Fibroblast of lung (primary cell): ENCODE measurements at regions not wholly inside any gene's neighbourhood (a gene's known extent, or its start where the extent isn't known, plus 50 kb on each side); places are given as distances from the start of the nearest gene placed in this dataset.

ENCODE experiments used
- DNase-seq, 2 donors: peaks; one replicate each; pipeline versions ENCODE4 v3.0.0 to v3.0.0-alpha.2; 2010; ENCODE audit warnings: low read depth in 2 of 2
- H2AFZ ChIP-seq: 2 replicates; pipeline ENCODE4 v1.5.1; 2012; ENCODE audit warnings: low read length, control low read depth, inconsistent platforms
- H3K27ac ChIP-seq: 2 replicates; pipeline ENCODE4 v1.5.1; 2011; ENCODE audit warnings: low read length, control low read depth; ENCODE audit not compliant: insufficient read depth
- H3K27me3 ChIP-seq: 2 replicates; pipeline ENCODE4 v1.5.1; 2011; ENCODE audit warnings: mild to moderate bottlenecking, low read length; ENCODE audit not compliant: control insufficient read depth, insufficient read depth
- H3K36me3 ChIP-seq: 2 replicates; pipeline ENCODE4 v1.5.1; 2011; ENCODE audit warnings: low read length; ENCODE audit not compliant: control insufficient read depth, insufficient read depth
- H3K4me1 ChIP-seq: 2 replicates; pipeline ENCODE4 v1.5.1; 2011; ENCODE audit warnings: low read length; ENCODE audit not compliant: control insufficient read depth, insufficient read depth; ENCODE audit errors: extremely low read depth
- H3K4me2 ChIP-seq: 2 replicates; pipeline ENCODE4 v1.5.1; 2011; ENCODE audit warnings: low read length, control low read depth; ENCODE audit not compliant: insufficient read depth; ENCODE audit errors: extremely low read depth
- H3K4me3 ChIP-seq, 4 experiments: fragments of 200-600 bp in 1 of 4; sonication (generic) in 1 of 4; replicated peaks in 1 of 4; 2 replicates each; pipeline ENCODE4 v1.5.1; 2011 to 2016; ENCODE audit warnings: low read length in 4 of 4, low read depth in 3 of 4, mild to moderate bottlenecking in 3 of 4, control low read depth in 2 of 4, inconsistent platforms in 1 of 4, mixed read lengths in 1 of 4; ENCODE audit not compliant: insufficient read depth in 1 of 4; ENCODE audit errors: control extremely low read depth in 1 of 4
- H3K79me2 ChIP-seq: 2 replicates; pipeline ENCODE4 v1.5.1; 2012; ENCODE audit warnings: mild to moderate bottlenecking, low read length, inconsistent platforms; ENCODE audit not compliant: control insufficient read depth, insufficient read depth
- H3K9ac ChIP-seq: 2 replicates; pipeline ENCODE4 v1.5.1; 2011; ENCODE audit warnings: mild to moderate bottlenecking, low read length, control low read depth; ENCODE audit not compliant: insufficient read depth
- H3K9me3 ChIP-seq: 2 replicates; pipeline ENCODE4 v1.5.1; 2012; ENCODE audit warnings: low read depth, low read length; ENCODE audit not compliant: control insufficient read depth, insufficient read depth
- H4K20me1 ChIP-seq: 2 replicates; pipeline ENCODE4 v1.5.1; 2011; ENCODE audit warnings: low read length; ENCODE audit not compliant: control insufficient read depth, insufficient read depth; ENCODE audit errors: extremely low read depth
- CTCF ChIP-seq, 2 donors: IDR thresholded peaks in 1 of 2; conservative IDR thresholded peaks in 1 of 2; 1 replicate in 1 of 2; 2 replicates in 1 of 2; pipeline ENCODE4 v1.5.1; 2011 to 2012; ENCODE audit warnings: low read length in 2 of 2, control low read depth in 1 of 2, inconsistent platforms in 1 of 2, low read depth in 1 of 2, mild to moderate bottlenecking in 1 of 2
- EZH2 ChIP-seq: IDR thresholded peaks from 2 replicates; pipeline ENCODE4 v1.5.1; 2012; ENCODE audit warnings: low read length, control low read depth, mild to moderate bottlenecking; ENCODE audit errors: missing control alignments

GRCh38 chr10:9762966-9763656, 1254.6 kb upstream of the CELF2 start:
- no peak overlapping the region for H3K27ac ChIP-seq
- peak overlapping the region; percentile 73 for H3K4me2 ChIP-seq

GRCh38 chr10:9766762-9767161, 1250.9 kb upstream of the CELF2 start:
- H3K36me3 ChIP-seq = no peaks in the 10 kb centered on the region
- H3K9me3 ChIP-seq = no peaks in the 10 kb centered on the region
- H3K9ac ChIP-seq = no peak overlapping the region
- DNase-seq = no peak
- H3K4me3 ChIP-seq = no peak overlapping the region
- no peaks in the 10 kb centered on the region for H4K20me1 ChIP-seq
- TF ChIP-seq CTCF (conservative IDR thresholded peaks at IDR 0.05 in 1 of 2, IDR thresholded peaks at IDR 0.05 in 1 of 2; ENCODE audit: low read depth in 1 of 2, low read length in 2 of 2) (no peak), EZH2 (no peak)
- H3K4me2 ChIP-seq = no peak overlapping the region
- H3K27ac ChIP-seq = no peak overlapping the region
- no peaks in the 10 kb centered on the region for H3K79me2 ChIP-seq
- H3K27me3 ChIP-seq = no peaks in the 10 kb centered on the region
- no peak overlapping the region for H2AFZ ChIP-seq
- peaks cover 4% of the 10 kb centered on the region for H3K4me1 ChIP-seq

More at GRCh38 chr10:9762966-9763656, 1254.6 kb upstream of the CELF2 start:
- peaks cover 4% of the 10 kb centered on the region for H3K4me1 ChIP-seq
- no peak overlapping the region for H2AFZ ChIP-seq
- no peaks in the 10 kb centered on the region for H3K36me3 ChIP-seq
- no peaks in the 10 kb centered on the region for H3K79me2 ChIP-seq
- H3K27me3 ChIP-seq = no peaks in the 10 kb centered on the region
- DNase-seq = peak; percentile 93 to 94
- no peaks in the 10 kb centered on the region for H3K9me3 ChIP-seq
- H3K4me3 ChIP-seq = no peak overlapping the region
- TF ChIP-seq EZH2 (no peak), CTCF (conservative IDR thresholded peaks at IDR 0.05 in 1 of 2, IDR thresholded peaks at IDR 0.05 in 1 of 2; ENCODE audit: low read depth in 1 of 2, low read length in 2 of 2) (no peak)
- H3K9ac ChIP-seq = no peak overlapping the region
- H4K20me1 ChIP-seq = no peaks in the 10 kb centered on the region

GRCh38 chr10:9781666-9782065, 1236.0 kb upstream of the CELF2 start:
- Histone ChIP-seq H2AFZ (no peak overlapping the region), H3K27ac (no peak overlapping the region), H3K4me2 (no peak overlapping the region), H3K9ac (no peak overlapping the region), H3K27me3 (no peaks in the 10 kb centered on the region), H4K20me1 (no peaks in the 10 kb centered on the region), H3K4me3 (no peak overlapping the region), H3K79me2 (no peaks in the 10 kb centered on the region), H3K9me3 (no peaks in the 10 kb centered on the region), H3K36me3 (no peaks in the 10 kb centered on the region), H3K4me1 (peaks cover 2% of the 10 kb centered on the region)
- peak; percentile 45 to 65 for DNase-seq
- TF ChIP-seq EZH2 = no peak
- no peak for TF ChIP-seq CTCF (conservative IDR thresholded peaks at IDR 0.05 in 1 of 2, IDR thresholded peaks at IDR 0.05 in 1 of 2; ENCODE audit: low read depth in 1 of 2, low read length in 2 of 2)
